NAMALWA (cell line): ENCODE measurements at regions not wholly inside any gene's neighbourhood (a gene's known extent, or its start where the extent isn't known, plus 50 kb on each side); places are given as distances from the start of the nearest gene placed in this dataset.
"Not testable (repeated sequence)": the region's sequence is repeated elsewhere in the genome, so short reads cannot be mapped to it uniquely, and the experiment has no call there.

ENCODE experiments used
- DNase-seq: peaks from one replicate; pipeline ENCODE4 v3.0.0-alpha.2; 2015; ENCODE audit warnings: low spot score

- DNase-seq = no peak
Measured at GRCh38 chr4:96429657-96430056, 589.8 kb downstream of the PDHA2 start.

DNA sequence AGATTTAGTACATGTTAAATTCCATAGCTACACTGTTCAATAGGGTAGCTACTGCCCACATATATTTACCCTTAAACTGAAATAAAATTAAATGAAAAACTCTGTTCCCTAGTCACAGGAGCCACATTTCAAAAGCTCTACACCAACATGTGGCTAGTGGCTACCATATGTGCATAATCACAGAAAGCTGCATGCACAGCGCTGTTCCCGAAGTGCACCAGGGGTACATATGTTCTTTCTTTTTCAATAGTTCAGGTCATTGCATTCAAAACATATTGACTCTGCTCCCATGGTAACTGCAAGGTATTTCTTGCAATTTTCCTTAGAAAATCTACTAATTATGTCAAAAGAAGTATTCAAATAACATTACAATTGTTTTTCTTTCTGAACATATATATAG lies 591.2 kb downstream of the PDHA2 start:
- no peak for DNase-seq

DNA sequence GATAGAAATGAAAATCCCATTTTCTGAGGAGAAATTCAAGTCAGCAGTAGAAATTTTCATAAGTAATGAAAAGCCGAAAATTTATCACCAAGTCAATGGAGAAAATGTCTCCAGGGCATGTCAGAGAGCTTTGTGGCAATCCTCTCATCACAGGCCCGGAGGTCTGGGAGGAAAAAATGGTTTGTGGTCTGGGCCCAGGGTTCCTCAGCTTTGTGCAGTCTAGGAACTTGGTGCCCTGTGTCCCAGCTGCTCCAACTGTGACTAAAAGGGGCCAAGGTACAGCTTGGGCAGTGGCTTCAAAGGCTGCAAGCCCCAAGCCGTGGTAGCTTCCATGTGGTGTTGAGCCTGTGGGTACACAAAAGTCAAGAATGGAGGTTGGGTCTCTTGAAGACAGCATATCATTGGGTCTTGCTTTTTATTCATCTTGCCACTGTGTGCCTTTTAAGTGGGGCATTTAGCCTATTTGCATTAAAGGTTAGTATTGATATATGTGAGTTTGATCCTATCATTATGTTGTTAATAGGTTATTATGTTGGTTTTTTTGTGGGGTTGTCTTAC lies 608.5 kb downstream of the PDHA2 start:
- DNase-seq = no peak

DNA sequence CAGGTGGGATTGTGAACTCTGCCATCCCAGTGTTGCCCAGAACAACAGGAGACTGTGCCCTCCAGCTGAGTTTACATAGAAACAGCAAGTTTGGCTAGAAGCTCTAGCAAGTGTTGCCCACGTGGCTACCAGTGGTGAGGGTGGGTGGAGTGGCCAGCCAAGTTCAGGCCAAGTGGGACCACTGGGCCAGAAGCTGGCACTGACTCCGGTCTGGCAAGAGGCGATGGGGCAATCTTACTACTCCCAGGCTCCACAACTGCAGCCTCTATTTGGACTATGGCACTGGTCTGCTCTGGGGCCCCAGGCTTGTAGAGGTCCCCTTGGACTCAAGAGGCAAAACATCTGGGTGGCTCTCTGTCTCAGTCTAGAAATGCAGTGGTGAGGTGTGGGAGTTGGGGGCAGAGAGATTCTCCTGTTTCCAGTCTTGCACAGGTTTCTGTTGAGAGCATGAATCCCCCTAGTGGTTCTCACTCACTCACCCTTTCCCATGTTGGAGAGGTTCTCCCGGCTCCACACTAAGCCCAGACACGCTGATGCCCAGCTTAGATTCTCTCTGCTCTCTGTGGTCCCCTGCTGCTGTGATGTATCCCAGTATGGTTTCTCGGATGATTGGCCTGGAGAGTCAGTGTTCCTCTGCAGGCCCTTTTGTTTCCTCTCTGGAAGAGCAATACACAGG lies 615.3 kb downstream of the PDHA2 start:
- no peak for DNase-seq

- not testable (repeated sequence) for DNase-seq
Measured at GRCh38 chr4:96458031-96458430, 618.1 kb downstream of the PDHA2 start.

DNA sequence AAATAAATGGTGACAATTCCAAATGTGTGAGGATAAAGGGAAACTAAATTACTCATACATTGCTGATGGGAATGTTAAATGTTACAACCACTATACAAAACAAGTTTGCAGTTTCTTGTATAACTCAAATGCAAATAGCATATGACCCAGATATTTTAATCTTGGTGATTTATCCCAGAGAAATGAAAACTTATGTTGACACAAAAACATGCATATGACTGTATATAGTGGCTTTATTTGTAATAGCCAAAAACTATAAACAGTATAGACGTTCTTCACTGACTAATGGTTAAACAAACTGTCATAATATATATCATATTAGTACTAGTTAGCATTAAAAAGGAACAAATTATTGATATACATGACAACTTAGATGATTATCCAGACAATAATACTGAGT lies 619.2 kb downstream of the PDHA2 start:
- DNase-seq = no peak

GRCh38 chr4:96465834-96466233 lies 625.9 kb downstream of the PDHA2 start:
- DNase-seq = no peak

- no peak for DNase-seq
Measured at GRCh38 chr4:96471956-96472867, 632.3 kb downstream of the PDHA2 start.

- DNase-seq = no peak
Measured at GRCh38 chr4:96473246-96473645, 633.4 kb downstream of the PDHA2 start.

GRCh38 chr4:96483308-96484030 lies 643.6 kb downstream of the PDHA2 start:
- DNase-seq = no peak

- no peak for DNase-seq
Measured at GRCh38 chr4:96486563-96486962, 646.7 kb downstream of the PDHA2 start.

- DNase-seq = no peak
Measured at GRCh38 chr4:96497621-96498020, 657.7 kb downstream of the PDHA2 start.

DNA sequence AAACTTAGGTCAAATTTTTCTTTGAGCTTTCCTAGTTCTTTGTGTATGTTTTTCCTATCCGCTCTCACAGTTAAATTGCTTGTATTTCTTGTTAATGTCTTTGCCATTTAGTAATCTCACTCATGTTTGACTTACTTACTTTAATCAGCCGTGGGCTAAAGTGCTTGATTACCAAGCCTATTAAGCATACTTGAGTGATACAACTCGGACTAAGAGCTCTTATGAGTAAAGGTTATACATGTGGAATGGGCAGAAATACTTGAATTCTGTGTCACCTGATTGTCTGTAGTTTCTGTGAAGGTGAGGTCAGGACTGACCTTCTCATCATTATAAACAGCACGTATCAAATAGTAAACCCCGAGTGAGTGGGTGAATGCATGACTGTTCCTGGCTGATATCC lies 664.5 kb downstream of the PDHA2 start:
- no peak for DNase-seq

GRCh38 chr4:96509039-96509741 lies 669.3 kb downstream of the PDHA2 start:
- DNase-seq = no peak

DNA sequence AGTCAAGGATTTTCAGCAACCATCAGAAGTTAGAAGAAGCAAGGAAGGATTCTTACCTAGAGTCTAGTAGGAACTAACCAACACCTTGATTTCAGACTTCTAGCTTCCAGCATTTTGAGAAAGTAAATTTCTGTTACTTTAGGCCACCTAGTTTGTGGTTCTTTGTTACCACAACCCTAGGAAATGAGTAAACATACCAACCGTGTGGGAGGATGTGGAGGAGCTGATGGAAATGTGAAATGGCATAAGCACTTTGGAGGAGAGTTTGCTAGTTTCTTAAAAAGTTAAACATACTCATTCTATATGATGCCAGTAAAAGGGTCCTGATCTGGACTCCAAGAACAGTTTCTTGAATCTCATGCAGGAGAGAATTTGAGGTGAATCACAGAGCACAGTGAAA lies 679.4 kb downstream of the PDHA2 start:
- no peak for DNase-seq

DNA sequence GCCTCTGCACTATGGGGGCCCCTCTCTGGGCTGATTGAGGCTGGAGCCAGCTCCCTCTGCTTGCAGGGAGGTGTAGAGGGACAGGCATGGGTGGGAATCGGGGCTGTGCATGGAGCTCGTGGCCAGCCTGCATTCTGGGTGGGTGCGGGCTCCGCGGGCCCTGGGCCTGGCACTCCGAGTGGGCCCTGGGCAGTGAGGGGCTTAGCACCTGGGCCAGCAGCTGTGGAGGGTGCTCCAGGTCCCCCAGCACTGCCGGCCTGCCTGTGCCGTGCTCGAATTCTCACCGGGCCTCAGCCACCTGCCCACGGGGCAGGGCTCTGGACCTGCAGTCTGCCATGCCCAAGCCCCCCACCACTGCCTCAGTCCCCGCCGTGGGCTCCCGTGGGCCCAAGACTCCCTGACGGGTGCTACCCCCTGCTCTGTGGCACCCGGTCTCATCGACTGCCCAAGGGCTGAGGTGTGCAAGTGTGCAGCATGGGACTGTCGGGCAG lies 681.2 kb downstream of the PDHA2 start:
- no peak for DNase-seq

GRCh38 chr4:96523611-96524010 lies 683.7 kb downstream of the PDHA2 start:
- no peak for DNase-seq

DNA sequence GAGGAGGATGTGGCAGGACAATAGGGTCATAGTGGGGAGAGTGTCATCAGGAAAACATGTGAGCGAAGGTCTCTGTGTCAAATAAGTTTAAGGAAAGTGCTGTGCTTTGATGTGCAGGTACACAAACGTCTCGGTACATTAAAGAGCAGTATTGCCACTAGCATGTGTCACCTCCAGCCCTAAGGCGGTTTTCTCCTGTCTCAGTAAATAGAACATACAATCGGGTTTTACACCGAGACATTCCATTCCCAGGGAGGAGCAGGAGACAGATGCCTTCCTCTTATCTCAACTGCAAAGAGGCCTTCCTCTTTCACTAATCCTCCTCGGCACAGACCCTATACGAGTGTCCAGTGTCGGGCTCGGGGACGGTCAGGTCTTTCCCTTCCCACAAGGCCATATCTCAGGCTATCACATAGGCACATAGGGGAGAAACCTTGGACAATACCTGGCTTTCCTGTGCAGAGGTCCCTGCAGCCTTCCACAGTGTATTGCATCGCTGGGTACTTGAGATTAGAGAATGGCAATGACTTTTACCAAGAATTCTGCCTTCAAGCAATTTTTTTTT lies 684.5 kb downstream of the PDHA2 start:
- DNase-seq = no peak

GRCh38 chr4:96525898-96526297 lies 686.0 kb downstream of the PDHA2 start:
- DNase-seq = no peak

GRCh38 chr4:96526625-96527024 lies 686.7 kb downstream of the PDHA2 start:
- no peak for DNase-seq

DNA sequence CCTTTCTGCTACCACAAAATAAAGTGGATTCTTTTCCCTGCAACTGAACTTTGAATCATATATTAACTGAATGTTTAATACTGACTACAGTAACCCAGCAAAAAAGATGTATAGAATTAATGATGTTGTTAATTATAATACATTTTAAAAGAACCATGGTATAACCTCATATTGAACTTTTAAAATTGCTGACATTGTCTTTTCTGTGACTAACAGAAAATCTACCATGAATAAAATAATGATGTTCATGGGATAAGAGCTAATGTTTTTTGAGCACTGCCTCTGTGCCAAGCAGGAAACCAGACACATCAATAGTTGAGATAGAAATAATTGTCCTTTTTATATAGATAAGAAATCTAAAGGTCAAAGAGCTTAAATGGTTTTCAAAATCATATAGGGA lies 691.9 kb downstream of the PDHA2 start:
- no peak for DNase-seq
